Smooth muscle cell (in vitro differentiated cells): ENCODE measurements at regions not wholly inside any gene's neighbourhood (a gene's known extent, or its start where the extent isn't known, plus 50 kb on each side); places are given as distances from the start of the nearest gene placed in this dataset.
"Not testable (repeated sequence)": the region's sequence is repeated elsewhere in the genome, so short reads cannot be mapped to it uniquely, and the experiment has no call there.

Experiments
- DNase-seq: peaks from one replicate; lab custom pipeline; 2025; ENCODE audit not compliant: unreplicated experiment; lab: John Stamatoyannopoulos, UW
- H2AFZ ChIP-seq: fragments of 200-600 bp; sonication (generic); 2 replicates; pipeline ENCODE4 v1.6.0; 2016; ENCODE audit warnings: antibody characterized with exemption, low read depth, mild to moderate bottlenecking
- H3F3A ChIP-seq: fragments of 200-600 bp; sonication (generic); 2 replicates; pipeline ENCODE4 v1.6.0; 2017; ENCODE audit warnings: antibody characterized with exemption, low read depth
- H3K27ac ChIP-seq: fragments of 200-600 bp; sonication (generic); 2 replicates; pipeline ENCODE4 v1.5.1; 2016; ENCODE audit warnings: low read depth, mild to moderate bottlenecking
- H3K27me3 ChIP-seq: fragments of 200-600 bp; sonication (generic); 2 replicates; pipeline ENCODE4 v1.6.1; 2016; ENCODE audit warnings: low read depth, mild to moderate bottlenecking
- H3K36me3 ChIP-seq: fragments of 200-600 bp; sonication (generic); 2 replicates; pipeline ENCODE4 v1.5.1; 2016; ENCODE audit warnings: low read depth
- H3K4me1 ChIP-seq: fragments of 200-600 bp; sonication (generic); 2 replicates; pipeline ENCODE4 v1.5.1; 2016; ENCODE audit warnings: low read depth
- H3K4me2 ChIP-seq: fragments of 200-600 bp; sonication (generic); 2 replicates; pipeline ENCODE4 v1.6.0; 2016; ENCODE audit warnings: mild to moderate bottlenecking
- H3K4me3 ChIP-seq: fragments of 200-600 bp; sonication (generic); 2 replicates; pipeline ENCODE4 v1.5.1; 2016; ENCODE audit warnings: mild to moderate bottlenecking
- H3K79me2 ChIP-seq: fragments of 200-600 bp; sonication (generic); 2 replicates; pipeline ENCODE4 v1.6.0; 2016; ENCODE audit warnings: low read depth, mild to moderate bottlenecking
- H3K9ac ChIP-seq: fragments of 200-600 bp; sonication (generic); 2 replicates; pipeline ENCODE4 v1.6.0; 2016; ENCODE audit warnings: low read depth
- H3K9me3 ChIP-seq: fragments of 200-600 bp; sonication (generic); replicated peaks from 2 replicates; pipeline ENCODE4 v1.5.1; 2016; ENCODE audit warnings: low read depth
- H4K20me1 ChIP-seq: fragments of 200-600 bp; sonication (generic); 2 replicates; pipeline ENCODE4 v1.6.0; 2016; ENCODE audit warnings: low read depth
- WGBS: methylation state at CpG from one replicate; pipeline ENCODE4 v1.1.7; 2016; ENCODE audit warnings: low lambda C conversion rate; 5-methylcytosine and 5-hydroxymethylcytosine counted together
- TF ChIP-seq, protein P1 (sequence below): fragments of 200-600 bp; sonication (generic); IDR thresholded peaks from 2 replicates; pipeline ENCODE4 v1.5.1; 2017; ENCODE audit warnings: borderline replicate concordance, mild to moderate bottlenecking, antibody characterized with exemption; ENCODE audit not compliant: insufficient read depth, poor library complexity, severe bottlenecking

- TF ChIP-seq, protein P1, sequence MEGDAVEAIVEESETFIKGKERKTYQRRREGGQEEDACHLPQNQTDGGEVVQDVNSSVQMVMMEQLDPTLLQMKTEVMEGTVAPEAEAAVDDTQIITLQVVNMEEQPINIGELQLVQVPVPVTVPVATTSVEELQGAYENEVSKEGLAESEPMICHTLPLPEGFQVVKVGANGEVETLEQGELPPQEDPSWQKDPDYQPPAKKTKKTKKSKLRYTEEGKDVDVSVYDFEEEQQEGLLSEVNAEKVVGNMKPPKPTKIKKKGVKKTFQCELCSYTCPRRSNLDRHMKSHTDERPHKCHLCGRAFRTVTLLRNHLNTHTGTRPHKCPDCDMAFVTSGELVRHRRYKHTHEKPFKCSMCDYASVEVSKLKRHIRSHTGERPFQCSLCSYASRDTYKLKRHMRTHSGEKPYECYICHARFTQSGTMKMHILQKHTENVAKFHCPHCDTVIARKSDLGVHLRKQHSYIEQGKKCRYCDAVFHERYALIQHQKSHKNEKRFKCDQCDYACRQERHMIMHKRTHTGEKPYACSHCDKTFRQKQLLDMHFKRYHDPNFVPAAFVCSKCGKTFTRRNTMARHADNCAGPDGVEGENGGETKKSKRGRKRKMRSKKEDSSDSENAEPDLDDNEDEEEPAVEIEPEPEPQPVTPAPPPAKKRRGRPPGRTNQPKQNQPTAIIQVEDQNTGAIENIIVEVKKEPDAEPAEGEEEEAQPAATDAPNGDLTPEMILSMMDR, result no peak
- no peaks in the 10 kb centered on the region for H3K9me3 ChIP-seq
- no peaks in the 10 kb centered on the region for H3K79me2 ChIP-seq
- peaks cover 3% of the 10 kb centered on the region for H3K4me1 ChIP-seq
- no peaks in the 10 kb centered on the region for H3K36me3 ChIP-seq
- no peak overlapping the region for H3K9ac ChIP-seq
- 87% methylated on average over 1 of the region's 1 CpG for WGBS
- H4K20me1 ChIP-seq, result no peaks in the 10 kb centered on the region
- H2AFZ ChIP-seq, result no peak overlapping the region
- H3K27ac ChIP-seq, result no peak overlapping the region
- no peak overlapping the region for H3K4me2 ChIP-seq
- no peak overlapping the region for H3K4me3 ChIP-seq
- H3F3A ChIP-seq, result no peaks in the 10 kb centered on the region
- DNase-seq, result no peak
- no peaks in the 10 kb centered on the region for H3K27me3 ChIP-seq
These were observed 75.2 kb upstream of the GPR6 start for GRCh38 chr6:109902870-109903269.

DNA sequence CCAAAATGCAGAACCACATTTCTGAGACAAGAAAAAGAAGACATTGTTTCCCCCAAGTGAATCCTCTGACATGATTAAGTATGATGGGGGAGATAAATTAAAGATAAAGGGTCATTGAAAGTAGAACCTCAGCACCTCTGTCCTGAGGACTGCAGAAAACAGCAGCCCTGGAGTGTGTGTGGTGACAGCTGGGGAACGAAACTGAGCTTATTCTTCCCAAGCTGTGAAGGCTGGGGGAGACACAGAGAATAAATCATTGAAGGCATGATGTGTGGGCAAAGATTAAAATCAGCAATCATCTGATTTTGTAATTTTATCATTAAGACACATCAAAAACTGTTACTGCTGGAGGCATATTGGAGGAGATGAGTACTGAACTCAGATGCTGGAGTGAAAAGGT is 67.5 kb upstream of the GPR6 start:
- no peaks in the 10 kb centered on the region for H3K4me1 ChIP-seq
- no peak for DNase-seq
- H3K9ac ChIP-seq, result no peak overlapping the region
- H3K4me3 ChIP-seq, result no peak overlapping the region
- H2AFZ ChIP-seq, result no peak overlapping the region
- 48% methylated on average over 1 of the region's 1 CpG for WGBS
- H3F3A ChIP-seq, result no peaks in the 10 kb centered on the region
- H3K27me3 ChIP-seq, result no peaks in the 10 kb centered on the region
- no peaks in the 10 kb centered on the region for H3K79me2 ChIP-seq
- no peak overlapping the region for H3K4me2 ChIP-seq
- TF ChIP-seq, protein P1, result no peak
- H4K20me1 ChIP-seq, result no peaks in the 10 kb centered on the region
- H3K27ac ChIP-seq, result no peak overlapping the region
- no peaks in the 10 kb centered on the region for H3K36me3 ChIP-seq
- H3K9me3 ChIP-seq, result no peaks in the 10 kb centered on the region

GRCh38 chr6:109912118-109912517 is 66.0 kb upstream of the GPR6 start:
- Histone ChIP-seq H3K79me2 (no peaks in the 10 kb centered on the region), H3K9me3 (no peaks in the 10 kb centered on the region), H3K27me3 (no peaks in the 10 kb centered on the region), H2AFZ (no peak overlapping the region), H3K36me3 (no peaks in the 10 kb centered on the region), H3K4me2 (no peak overlapping the region), H3K9ac (no peak overlapping the region), H3F3A (no peaks in the 10 kb centered on the region), H3K4me3 (no peak overlapping the region), H3K27ac (no peak overlapping the region), H3K4me1 (no peaks in the 10 kb centered on the region), H4K20me1 (no peaks in the 10 kb centered on the region)
- WGBS, result 76% methylated on average over 3 of the region's 3 CpGs
- TF ChIP-seq, protein P1, result no peak
- no peak for DNase-seq

DNA sequence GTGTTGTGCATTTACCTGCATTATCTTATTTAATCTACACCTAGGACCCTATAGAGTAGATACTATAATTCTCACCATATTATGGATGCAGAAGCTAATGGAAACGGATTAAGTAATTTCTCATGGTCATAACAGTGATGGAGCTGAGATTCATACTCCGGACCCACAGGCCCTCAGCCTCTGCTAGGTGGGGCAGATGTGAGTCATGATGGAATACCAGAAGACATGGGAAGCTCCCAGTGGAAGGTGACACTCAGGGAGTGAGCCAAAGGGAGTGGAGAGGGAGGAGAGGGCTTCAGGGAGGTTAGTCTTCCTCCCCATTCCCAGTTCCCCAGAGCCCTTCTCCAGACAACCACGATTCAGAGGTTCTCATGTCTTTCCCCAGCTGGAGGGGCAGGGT is 65.2 kb upstream of the GPR6 start:
- Histone ChIP-seq H3K27ac (no peak overlapping the region), H3K4me3 (no peak overlapping the region), H4K20me1 (no peaks in the 10 kb centered on the region), H3K79me2 (no peaks in the 10 kb centered on the region), H3K9me3 (no peaks in the 10 kb centered on the region), H3K36me3 (no peaks in the 10 kb centered on the region), H3K4me2 (no peak overlapping the region), H3F3A (no peaks in the 10 kb centered on the region), H3K27me3 (no peaks in the 10 kb centered on the region), H3K9ac (no peak overlapping the region), H3K4me1 (no peaks in the 10 kb centered on the region), H2AFZ (no peak overlapping the region)
- TF ChIP-seq, protein P1, result no peak
- DNase-seq, result no peak
- 90% methylated on average over 3 of the region's 3 CpGs for WGBS

- not testable (repeated sequence) for H2AFZ ChIP-seq, H4K20me1 ChIP-seq, H3F3A ChIP-seq, H3K27me3 ChIP-seq, H3K9me3 ChIP-seq, H3K4me1 ChIP-seq, H3K4me3 ChIP-seq, DNase-seq, H3K36me3 ChIP-seq, H3K4me2 ChIP-seq, H3K27ac ChIP-seq, H3K9ac ChIP-seq, H3K79me2 ChIP-seq
- WGBS, result 100% methylated on average over 1 of the region's 1 CpG
These were observed 62.4 kb upstream of the GPR6 start for GRCh38 chr6:109915748-109916147.
